ENCODE measurements at regions not wholly inside any gene's neighbourhood (a gene's known extent, or its start where the extent isn't known, plus 50 kb on each side); places are given as distances from the start of the nearest gene placed in this dataset.
"Not testable (repeated sequence)": the region's sequence is repeated elsewhere in the genome, so short reads cannot be mapped to it uniquely, and the experiment has no call there.

GRCh38 chr6:132115714-132116366, 164.7 kb upstream of the CCN2 start:
- Mint-ChIP-seq H3K27me3 (no peaks in the 10 kb centered on the region), H3K4me3 (no peak overlapping the region), H3K36me3 (no peaks in the 10 kb centered on the region), H3K27ac (no peak overlapping the region), H3K4me1 (no peaks in the 10 kb centered on the region), H3K9me3 (peaks cover 2% of the 10 kb centered on the region)
- CTCF ChIA-PET = no interaction called here
- DNase-seq = no peak

- Mint-ChIP-seq H3K36me3 (no peaks in the 10 kb centered on the region), H3K4me3 (no peak overlapping the region), H3K9me3 (peaks cover 11% of the 10 kb centered on the region), H3K27ac (no peak overlapping the region), H3K27me3 (no peaks in the 10 kb centered on the region), H3K4me1 (no peaks in the 10 kb centered on the region)
- CTCF ChIA-PET = no interaction called here
- DNase-seq = no peak
Observed at GRCh38 chr6:132114201-132114825, 163.1 kb upstream of the CCN2 start.

- H3K4me3 Mint-ChIP-seq, H3K36me3 Mint-ChIP-seq, CTCF ChIA-PET, H3K27me3 Mint-ChIP-seq, H3K27ac Mint-ChIP-seq, DNase-seq, H3K4me1 Mint-ChIP-seq: not testable (repeated sequence)
- H3K9me3 Mint-ChIP-seq = peaks cover 16% of the 10 kb centered on the region
Observed at GRCh38 chr6:132109752-132110151, 158.6 kb upstream of the CCN2 start.

GRCh38 chr6:132107896-132108295, 156.7 kb upstream of the CCN2 start:
- Mint-ChIP-seq H3K27me3 (no peaks in the 10 kb centered on the region), H3K27ac (no peak overlapping the region), H3K4me1 (no peaks in the 10 kb centered on the region), H3K4me3 (no peak overlapping the region), H3K36me3 (no peaks in the 10 kb centered on the region), H3K9me3 (peaks cover 16% of the 10 kb centered on the region)
- DNase-seq = no peak
- CTCF ChIA-PET = no interaction called here

GRCh38 chr6:132101535-132101934, 150.4 kb upstream of the CCN2 start:
- Mint-ChIP-seq H3K4me3 (no peak overlapping the region), H3K9me3 (no peaks in the 10 kb centered on the region), H3K36me3 (no peaks in the 10 kb centered on the region), H3K27me3 (no peaks in the 10 kb centered on the region), H3K4me1 (no peaks in the 10 kb centered on the region), H3K27ac (no peak overlapping the region)
- no peak for DNase-seq
- CTCF ChIA-PET = no interaction called here

- CTCF ChIA-PET = no interaction called here
- no peaks in the 10 kb centered on the region for H3K36me3 Mint-ChIP-seq
- H3K27me3 Mint-ChIP-seq = no peaks in the 10 kb centered on the region
- H3K4me3 Mint-ChIP-seq = no peak overlapping the region
- no peak overlapping the region for H3K27ac Mint-ChIP-seq
- no peaks in the 10 kb centered on the region for H3K9me3 Mint-ChIP-seq
- no peak for DNase-seq
- no peaks in the 10 kb centered on the region for H3K4me1 Mint-ChIP-seq
Observed at GRCh38 chr6:132100388-132100990, 149.3 kb upstream of the CCN2 start.

- Mint-ChIP-seq H3K27me3 (no peaks in the 10 kb centered on the region), H3K27ac (no peak overlapping the region), H3K4me1 (no peaks in the 10 kb centered on the region), H3K9me3 (peaks cover 2% of the 10 kb centered on the region), H3K36me3 (no peaks in the 10 kb centered on the region), H3K4me3 (no peak overlapping the region)
- CTCF ChIA-PET = no interaction called here
- DNase-seq = no peak
Observed at GRCh38 chr6:132096996-132097395, 145.8 kb upstream of the CCN2 start.

GRCh38 chr6:132096245-132096644, 145.1 kb upstream of the CCN2 start:
- Mint-ChIP-seq H3K27me3 (no peaks in the 10 kb centered on the region), H3K4me3 (no peak overlapping the region), H3K27ac (no peak overlapping the region), H3K4me1 (no peaks in the 10 kb centered on the region), H3K9me3 (peaks cover 2% of the 10 kb centered on the region), H3K36me3 (no peaks in the 10 kb centered on the region)
- no peak for DNase-seq
- CTCF ChIA-PET = no interaction called here

GRCh38 chr6:132089173-132089572, 138.0 kb upstream of the CCN2 start:
- DNase-seq = no peak
- CTCF ChIA-PET = no interaction called here
- H3K27me3 Mint-ChIP-seq = no peaks in the 10 kb centered on the region
- no peaks in the 10 kb centered on the region for H3K36me3 Mint-ChIP-seq
- H3K4me3 Mint-ChIP-seq = no peak overlapping the region
- no peak overlapping the region for H3K27ac Mint-ChIP-seq
- no peaks in the 10 kb centered on the region for H3K9me3 Mint-ChIP-seq
- no peaks in the 10 kb centered on the region for H3K4me1 Mint-ChIP-seq

- Mint-ChIP-seq H3K27me3 (no peaks in the 10 kb centered on the region), H3K27ac (no peak overlapping the region), H3K4me3 (no peak overlapping the region), H3K9me3 (no peaks in the 10 kb centered on the region), H3K4me1 (no peaks in the 10 kb centered on the region), H3K36me3 (no peaks in the 10 kb centered on the region)
- no peak for DNase-seq
- CTCF ChIA-PET = no interaction called here
Observed at GRCh38 chr6:132088150-132088549, 137.0 kb upstream of the CCN2 start.

- H3K9me3 Mint-ChIP-seq = no peaks in the 10 kb centered on the region
- no peak overlapping the region for H3K27ac Mint-ChIP-seq
- CTCF ChIA-PET = interaction anchor here (0.7 kb wide), 1 partner anchor 46 kb away, joined by 3 read pairs; no protein-coding TSS in a partner anchor
- H3K27me3 Mint-ChIP-seq = no peaks in the 10 kb centered on the region
- H3K36me3 Mint-ChIP-seq = no peaks in the 10 kb centered on the region
- DNase-seq = no peak
- no peak overlapping the region for H3K4me3 Mint-ChIP-seq
- H3K4me1 Mint-ChIP-seq = no peaks in the 10 kb centered on the region
Observed at GRCh38 chr6:132087391-132087790, 136.2 kb upstream of the CCN2 start.

GRCh38 chr6:132085731-132086130, 134.6 kb upstream of the CCN2 start:
- no peak overlapping the region for H3K4me3 Mint-ChIP-seq
- H3K27me3 Mint-ChIP-seq = no peaks in the 10 kb centered on the region
- CTCF ChIA-PET = no interaction called here
- H3K9me3 Mint-ChIP-seq = no peaks in the 10 kb centered on the region
- no peak overlapping the region for H3K27ac Mint-ChIP-seq
- no peaks in the 10 kb centered on the region for H3K4me1 Mint-ChIP-seq
- H3K36me3 Mint-ChIP-seq = no peaks in the 10 kb centered on the region
- no peak for DNase-seq

- DNase-seq = no peak
- no peaks in the 10 kb centered on the region for H3K27me3 Mint-ChIP-seq
- no peaks in the 10 kb centered on the region for H3K9me3 Mint-ChIP-seq
- H3K4me3 Mint-ChIP-seq = no peak overlapping the region
- H3K4me1 Mint-ChIP-seq = no peaks in the 10 kb centered on the region
- H3K27ac Mint-ChIP-seq = no peak overlapping the region
- no peaks in the 10 kb centered on the region for H3K36me3 Mint-ChIP-seq
- CTCF ChIA-PET = no interaction called here
Observed at GRCh38 chr6:132084811-132085509, 133.8 kb upstream of the CCN2 start.

GRCh38 chr6:132082421-132082820, 131.2 kb upstream of the CCN2 start:
- Mint-ChIP-seq H3K9me3 (no peaks in the 10 kb centered on the region), H3K36me3 (no peaks in the 10 kb centered on the region), H3K27ac (no peak overlapping the region), H3K4me1 (no peaks in the 10 kb centered on the region), H3K27me3 (no peaks in the 10 kb centered on the region), H3K4me3 (no peak overlapping the region)
- CTCF ChIA-PET = no interaction called here
- DNase-seq = no peak

- H3K27me3 Mint-ChIP-seq = no peaks in the 10 kb centered on the region
- no peak overlapping the region for H3K27ac Mint-ChIP-seq
- H3K36me3 Mint-ChIP-seq = no peaks in the 10 kb centered on the region
- no peaks in the 10 kb centered on the region for H3K9me3 Mint-ChIP-seq
- H3K4me1 Mint-ChIP-seq = no peaks in the 10 kb centered on the region
- H3K4me3 Mint-ChIP-seq = no peak overlapping the region
- CTCF ChIA-PET = no interaction called here
- no peak for DNase-seq
Observed at GRCh38 chr6:132081338-132081737, 130.2 kb upstream of the CCN2 start.

All from activated naive CD4-positive, alpha-beta T cell treated with anti-CD3 and anti-CD28 coated beads, Interleukin-2, amount 10 ng/mL, durations not matched to agents 7 days and 5 days (primary cell).